Superior temporal gyrus (tissue), 1 donor: ENCODE measurements at regions not wholly inside any gene's neighbourhood (a gene's known extent, or its start where the extent isn't known, plus 50 kb on each side); places are given as distances from the start of the nearest gene placed in this dataset.
"Not testable (repeated sequence)": the region's sequence is repeated elsewhere in the genome, so short reads cannot be mapped to it uniquely, and the experiment has no call there.

Source experiments
- DNase-seq: peaks from one replicate; pipeline ENCODE4 v3.0.0-alpha.2; 2016; ENCODE audit errors: extremely low spot score

GRCh38 chr10:63003816-63004453 lies 129.2 kb upstream of the NRBF2 start:
- DNase-seq, result no peak

GRCh38 chr10:62996925-62997324 lies 136.2 kb upstream of the NRBF2 start:
- DNase-seq, result no peak

- no peak for DNase-seq
These were observed 136.6 kb upstream of the NRBF2 start for GRCh38 chr10:62996516-62996915.

- no peak for DNase-seq
These were observed 140.0 kb upstream of the NRBF2 start for GRCh38 chr10:62993121-62993520.

- peak; percentile 62 for DNase-seq
These were observed 140.9 kb upstream of the NRBF2 start for GRCh38 chr10:62992145-62992721.

GRCh38 chr10:62990126-62990525 lies 143.0 kb upstream of the NRBF2 start:
- DNase-seq, result no peak

GRCh38 chr10:62985807-62986600 lies 147.1 kb upstream of the NRBF2 start:
- DNase-seq, result no peak

GRCh38 chr10:62981096-62981495 lies 152.0 kb upstream of the NRBF2 start:
- no peak for DNase-seq

- DNase-seq, result no peak
These were observed 152.4 kb upstream of the NRBF2 start for GRCh38 chr10:62980687-62981086.

GRCh38 chr10:62979921-62980320 lies 153.2 kb upstream of the NRBF2 start:
- DNase-seq, result no peak

GRCh38 chr10:62978482-62978881 lies 154.6 kb upstream of the NRBF2 start:
- no peak for DNase-seq

GRCh38 chr10:62974795-62975194 lies 158.3 kb upstream of the NRBF2 start:
- not testable (repeated sequence) for DNase-seq

GRCh38 chr10:62972103-62972502 lies 155.9 kb upstream of the EGR2 start:
- no peak for DNase-seq

GRCh38 chr10:62964026-62964425 lies 147.9 kb upstream of the EGR2 start:
- DNase-seq, result no peak

GRCh38 chr10:62961951-62962523 lies 145.9 kb upstream of the EGR2 start:
- DNase-seq, result no peak

GRCh38 chr10:62960416-62960815 lies 144.2 kb upstream of the EGR2 start:
- no peak for DNase-seq

GRCh38 chr10:62959553-62959952 lies 143.4 kb upstream of the EGR2 start:
- DNase-seq, result no peak

GRCh38 chr10:62958980-62959379 lies 142.8 kb upstream of the EGR2 start:
- no peak for DNase-seq

GRCh38 chr10:62946278-62946677 lies 130.1 kb upstream of the EGR2 start:
- DNase-seq, result no peak

- no peak for DNase-seq
These were observed 123.5 kb upstream of the EGR2 start for GRCh38 chr10:62939698-62940097.

GRCh38 chr10:62938672-62939071 lies 122.5 kb upstream of the EGR2 start:
- DNase-seq, result no peak

GRCh38 chr10:62937674-62938073 lies 121.5 kb upstream of the EGR2 start:
- DNase-seq, result no peak

GRCh38 chr10:62935022-62935421 lies 118.9 kb upstream of the EGR2 start:
- no peak for DNase-seq
